Suprapubic skin (tissue), 4 donors: ENCODE measurements at regions not wholly inside any gene's neighbourhood (a gene's known extent, or its start where the extent isn't known, plus 50 kb on each side); places are given as distances from the start of the nearest gene placed in this dataset.

Experiments
- DNase-seq, 2 donors: peaks; one replicate each; pipeline ENCODE4 v3.0.0-alpha.2; 2019; ENCODE audit warnings: low spot score in 2 of 2
- H3K27ac ChIP-seq: fragments of 200-600 bp; sonication (generic); one replicate; pipeline ENCODE4 v1.5.1; 2019
- H3K27me3 ChIP-seq: fragments of 200-600 bp; sonication (generic); one replicate; pipeline ENCODE4 v1.5.1; 2019
- H3K36me3 ChIP-seq: fragments of 200-600 bp; sonication (generic); one replicate; pipeline ENCODE4 v1.5.1; 2019
- H3K4me1 ChIP-seq: fragments of 200-600 bp; sonication (generic); one replicate; pipeline ENCODE4 v1.5.1; 2019
- H3K4me3 ChIP-seq: fragments of 200-600 bp; sonication (generic); one replicate; pipeline ENCODE4 v1.5.1; 2019; ENCODE audit warnings: mild to moderate bottlenecking
- H3K9me3 ChIP-seq: fragments of 200-600 bp; sonication (generic); one replicate; pipeline ENCODE4 v1.5.1; 2019
- CTCF ChIP-seq, 2 donors: fragments of 200-600 bp in 1 of 2; fragments of 450-650 bp in 1 of 2; sonication (generic) in 1 of 2; IDR thresholded peaks; one replicate each; pipeline ENCODE4 v1.5.1; 2016 to 2019; ENCODE audit warnings: antibody characterized with exemption in 2 of 2, mild to moderate bottlenecking in 1 of 2, moderate library complexity in 1 of 2
- EP300 ChIP-seq: sonication (generic); formaldehyde crosslinking; IDR thresholded peaks from one replicate; pipeline ENCODE4 v1.6.1; 2017; ENCODE audit warnings: antibody characterized with exemption
- POLR2A ChIP-seq, 2 donors: fragments of 450-650 bp; IDR thresholded peaks; one replicate each; pipeline ENCODE4 v1.6.1; 2017; ENCODE audit warnings: antibody characterized with exemption in 2 of 2, mild to moderate bottlenecking in 2 of 2, moderate library complexity in 2 of 2
- POLR2AphosphoS5 ChIP-seq, 3 donors: sonication (generic); formaldehyde crosslinking; IDR thresholded peaks; one replicate each; pipeline ENCODE4 v1.6.1; 2017; ENCODE audit warnings: antibody characterized with exemption in 3 of 3
- WGBS: methylation state at CpG from one replicate; pipeline ENCODE4 v1.1.5; 2018; 5-methylcytosine and 5-hydroxymethylcytosine counted together

- no peak for TF ChIP-seq POLR2AphosphoS5 (IDR thresholded peaks at IDR 0.05)
- no peak for TF ChIP-seq CTCF (IDR thresholded peaks at IDR 0.05)
- no peak for TF ChIP-seq POLR2A (IDR thresholded peaks at IDR 0.05)
- no peak for TF ChIP-seq EP300
- Histone ChIP-seq H3K4me3 (no peak overlapping the region), H3K9me3 (no peaks in the 10 kb centered on the region), H3K27me3 (no peaks in the 10 kb centered on the region), H3K27ac (no peak overlapping the region), H3K36me3 (no peaks in the 10 kb centered on the region), H3K4me1 (peaks cover 24% of the 10 kb centered on the region)
- peak; percentile 50 to 59 for DNase-seq
- WGBS = 98% methylated on average over 20 of the region's 20 CpGs
Observed at GRCh38 chr2:8547284-8548064, 134.4 kb upstream of the ID2 start.

DNA sequence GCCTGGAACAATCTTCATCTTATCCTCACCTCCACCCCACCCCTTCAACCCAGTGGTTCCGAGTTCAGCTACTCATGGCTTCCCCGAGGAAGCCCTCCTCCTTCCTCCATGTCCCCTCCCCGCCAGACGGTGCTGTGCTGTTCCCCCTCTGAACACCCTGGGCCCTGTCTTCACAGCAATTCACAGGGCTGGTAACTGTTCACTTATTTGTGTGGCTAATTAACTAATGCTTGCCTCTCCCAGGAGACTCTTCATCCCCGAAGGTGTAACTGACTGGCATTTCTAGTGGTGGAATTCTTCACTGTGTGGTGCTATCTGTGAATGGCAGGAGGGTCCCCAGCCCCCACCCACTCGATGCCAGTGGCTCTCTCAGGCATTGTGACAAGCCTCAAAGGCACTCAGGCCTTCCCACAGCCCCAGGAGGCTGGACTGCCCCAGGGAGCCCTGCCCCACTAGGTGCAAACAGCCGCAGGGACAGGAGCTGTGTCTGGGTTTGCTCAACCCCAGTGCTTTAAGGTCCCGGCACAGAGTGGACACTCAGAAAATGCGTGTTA is 133.7 kb upstream of the ID2 start:
- no peaks in the 10 kb centered on the region for H3K27me3 ChIP-seq
- H3K36me3 ChIP-seq = no peaks in the 10 kb centered on the region
- WGBS = 83% methylated on average over 8 of the region's 9 CpGs
- no peak overlapping the region for H3K27ac ChIP-seq
- no peak for TF ChIP-seq CTCF (IDR thresholded peaks at IDR 0.05)
- TF ChIP-seq POLR2AphosphoS5 (IDR thresholded peaks at IDR 0.05) = no peak
- TF ChIP-seq EP300 = no peak
- no peak for TF ChIP-seq POLR2A (IDR thresholded peaks at IDR 0.05)
- DNase-seq = peak in 1 of 2 donors; percentile 59
- H3K9me3 ChIP-seq = no peaks in the 10 kb centered on the region
- H3K4me3 ChIP-seq = no peak overlapping the region
- H3K4me1 ChIP-seq = peaks cover 19% of the 10 kb centered on the region

DNA sequence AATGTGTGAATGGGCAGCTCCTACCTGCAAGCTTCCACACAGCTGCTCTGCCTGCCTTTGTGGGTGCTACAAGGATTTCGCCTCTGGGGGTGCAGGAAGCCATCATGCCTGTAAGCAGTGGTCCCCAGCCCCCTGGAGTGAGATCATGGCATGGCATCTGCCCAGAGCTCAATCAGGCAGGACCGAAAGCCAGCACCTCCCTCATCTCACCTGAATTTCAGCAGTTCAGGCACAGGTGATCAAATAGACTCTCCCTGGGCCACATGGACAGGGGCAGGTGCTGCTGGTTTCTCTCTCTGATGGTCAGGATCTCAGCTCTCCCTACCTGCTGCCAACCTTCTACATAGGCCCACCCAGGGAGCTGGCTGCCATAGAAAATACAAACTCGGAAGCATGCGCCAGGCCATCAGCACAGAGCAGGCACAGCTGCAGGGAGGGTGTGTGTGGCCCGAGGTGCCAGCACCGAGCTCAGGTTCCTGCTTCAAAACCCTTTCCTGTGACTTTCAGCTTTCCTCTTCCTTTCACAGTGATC is 133.2 kb upstream of the ID2 start:
- DNase-seq = peak; percentile 50 to 52

GRCh38 chr2:8549273-8549922 is 132.5 kb upstream of the ID2 start:
- Histone ChIP-seq H3K4me1 (peaks cover 11% of the 10 kb centered on the region), H3K27ac (no peak overlapping the region), H3K36me3 (no peaks in the 10 kb centered on the region), H3K27me3 (no peaks in the 10 kb centered on the region), H3K4me3 (no peak overlapping the region), H3K9me3 (no peaks in the 10 kb centered on the region)
- TF ChIP-seq EP300 (no peak), CTCF (IDR thresholded peaks at IDR 0.05) (no peak), POLR2AphosphoS5 (IDR thresholded peaks at IDR 0.05) (no peak), POLR2A (IDR thresholded peaks at IDR 0.05) (no peak)
- WGBS = 93% methylated on average over 10 of the region's 11 CpGs
- DNase-seq = peak in 1 of 2 donors; percentile 54

More for the DNA sequence above, 133.2 kb upstream of the ID2 start:
- 81% methylated on average over 4 of the region's 6 CpGs for WGBS
- Histone ChIP-seq H3K36me3 (no peaks in the 10 kb centered on the region), H3K4me1 (peaks cover 17% of the 10 kb centered on the region), H3K9me3 (no peaks in the 10 kb centered on the region), H3K27ac (no peak overlapping the region), H3K4me3 (no peak overlapping the region), H3K27me3 (no peaks in the 10 kb centered on the region)
- TF ChIP-seq POLR2A (IDR thresholded peaks at IDR 0.05) = no peak
- no peak for TF ChIP-seq EP300
- no peak for TF ChIP-seq POLR2AphosphoS5 (IDR thresholded peaks at IDR 0.05)
- no peak for TF ChIP-seq CTCF (IDR thresholded peaks at IDR 0.05)

DNA sequence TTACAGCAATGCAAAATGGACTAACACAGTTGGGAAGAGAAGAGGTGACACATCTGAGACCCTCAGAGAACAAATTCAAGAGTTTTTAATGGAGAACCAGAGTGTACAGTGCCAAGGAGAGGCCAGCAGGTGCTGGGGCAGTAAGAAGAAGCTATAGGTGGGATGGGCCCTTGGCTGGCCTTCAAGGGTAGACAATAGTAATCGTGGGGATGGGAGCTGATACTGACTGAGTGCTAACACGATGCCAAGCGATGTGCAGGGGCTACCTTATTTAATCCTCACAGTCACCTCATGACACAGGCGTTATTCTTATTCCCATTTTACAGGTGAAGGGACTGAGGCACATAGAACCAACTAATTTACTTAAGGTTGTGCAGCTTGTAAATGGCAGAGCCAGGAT is 131.9 kb upstream of the ID2 start:
- TF ChIP-seq POLR2A (IDR thresholded peaks at IDR 0.05) = no peak
- no peak for TF ChIP-seq POLR2AphosphoS5 (IDR thresholded peaks at IDR 0.05)
- no peak for TF ChIP-seq CTCF (IDR thresholded peaks at IDR 0.05)
- no peak for TF ChIP-seq EP300
- no peaks in the 10 kb centered on the region for H3K27me3 ChIP-seq
- WGBS = 93% methylated on average over 4 of the region's 4 CpGs
- H3K36me3 ChIP-seq = no peaks in the 10 kb centered on the region
- no peaks in the 10 kb centered on the region for H3K9me3 ChIP-seq
- no peak overlapping the region for H3K4me3 ChIP-seq
- H3K27ac ChIP-seq = no peak overlapping the region
- peaks cover 7% of the 10 kb centered on the region for H3K4me1 ChIP-seq
- no peak for DNase-seq
